ENCODE measurements at regions not wholly inside any gene's neighbourhood (a gene's known extent, or its start where the extent isn't known, plus 50 kb on each side); places are given as distances from the start of the nearest gene placed in this dataset.

DNA sequence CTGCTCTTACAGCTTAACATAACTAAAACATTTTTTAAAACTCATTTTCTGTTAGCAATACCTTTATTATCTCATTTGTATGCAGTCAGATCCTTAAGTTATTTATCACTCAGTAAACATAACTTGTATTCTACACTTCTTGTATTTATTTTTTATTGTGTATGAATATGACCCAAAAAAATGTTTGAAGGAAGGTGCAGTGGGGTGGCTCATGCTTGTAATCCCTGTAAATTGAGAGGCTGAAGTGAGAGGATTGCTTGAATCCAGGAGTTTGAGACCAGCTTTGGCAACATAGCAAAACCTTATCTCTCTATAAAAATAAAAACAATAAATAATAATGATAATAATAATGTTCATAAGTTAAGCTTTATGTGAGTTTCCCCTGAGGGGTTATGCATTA lies 1004.8 kb downstream of the SLITRK5 start:
- no TSS peak for BruUV-seq (replicated peaks)

More for the DNA sequence above, 1004.8 kb downstream of the SLITRK5 start:
- H2AK9ac ChIP-seq (replicated peaks; ENCODE audit: low read depth, low read length, poor library complexity) = no peak overlapping the region
- H3K9me3 ChIP-seq (ENCODE audit: control insufficient read depth, insufficient read depth, low read length) = peaks cover 4% of the 10 kb centered on the region
- H3K9me1 ChIP-seq (ENCODE audit: insufficient read depth, low read length) = no peaks in the 10 kb centered on the region
- H2BK15ac ChIP-seq (ENCODE audit: low read depth, low read length) = no peak overlapping the region
- H3K4me3 ChIP-seq (ENCODE audit: insufficient read depth, low read depth, low read length) = no peak overlapping the region
- no peak overlapping the region for H3K23ac ChIP-seq (ENCODE audit: low read depth, low read length)
- CTCF ChIA-PET = no interaction called here
- POLR2A ChIA-PET (ENCODE audit: unreplicated experiment) = no interaction called here
- no peak overlapping the region for H3K9ac ChIP-seq (ENCODE audit: low read depth, low read length)
- no peak overlapping the region for H4K91ac ChIP-seq (ENCODE audit: insufficient read depth, low read depth, low read length)
- no peak overlapping the region for H2BK20ac ChIP-seq (ENCODE audit: low read depth, low read length)
- dilution Hi-C loops (cut with HindIII; ENCODE audit: low sequenced_read_pairs, unreplicated experiment) = no loop called here
- H3K4ac ChIP-seq (ENCODE audit: low read depth, low read length) = no peak overlapping the region
- H3K27ac ChIP-seq (ENCODE audit: insufficient read depth, low read length) = no peak overlapping the region
- in situ Hi-C loops (cut with MboI; ENCODE audit: low sequenced_read_pairs) = no loop called here
- H4K5ac ChIP-seq (ENCODE audit: low read depth, low read length) = no peak overlapping the region
- H3K18ac ChIP-seq (ENCODE audit: low read depth, low read length) = no peak overlapping the region
- no peak overlapping the region for H3K14ac ChIP-seq (replicated peaks; ENCODE audit: low read depth, low read length)
- TF ChIP-seq ELK1 (IDR thresholded peaks at IDR 0.05; ENCODE audit: borderline replicate concordance, low read depth, low read length) (no peak), NFE2L2 (IDR thresholded peaks at IDR 0.05; ENCODE audit: low read depth, low read length) (no peak), USF2 (IDR thresholded peaks at IDR 0.05; ENCODE audit: low read depth, low read length) (no peak), POLR2A (IDR thresholded peaks at IDR 0.05; ENCODE audit: low read depth, low read length) (no peak), MAZ (IDR thresholded peaks at IDR 0.05; ENCODE audit: borderline replicate concordance, low read depth, low read length) (no peak)
- no peaks in the 10 kb centered on the region for H3K36me3 ChIP-seq (ENCODE audit: control insufficient read depth, insufficient read depth, low read length)
- no peaks in the 10 kb centered on the region for H3K27me3 ChIP-seq (ENCODE audit: control insufficient read depth, insufficient read depth, low read length)
- DNase-seq (no peak), ATAC-seq (ENCODE audit: low read depth) (no peak)
- H3K4me2 ChIP-seq (ENCODE audit: low read depth, low read length) = no peak overlapping the region
- H3K4me1 ChIP-seq (ENCODE audit: control insufficient read depth, insufficient read depth, low read length) = no peaks in the 10 kb centered on the region
- no peak overlapping the region for H2AFZ ChIP-seq (replicated peaks; ENCODE audit: low read length, poor library complexity)
- H4K20me1 ChIP-seq (ENCODE audit: insufficient read depth, low read length) = no peaks in the 10 kb centered on the region
- intact Hi-C loops (cut with micrococcal nuclease) = no loop called here
- H2AK5ac ChIP-seq (ENCODE audit: low read depth, low read length) = no peak overlapping the region
- no peak overlapping the region for H2BK120ac ChIP-seq (ENCODE audit: low read depth, low read length)
- no peak overlapping the region for H2BK5ac ChIP-seq (ENCODE audit: low read depth, low read length, poor library complexity, severe bottlenecking)
- H4K8ac ChIP-seq (ENCODE audit: low read depth in 2 of 2, low read length in 2 of 2) = no peak overlapping the region
- H3K56ac ChIP-seq (ENCODE audit: extremely low read depth, insufficient read depth, low read length) = no peak overlapping the region
- no peaks in the 10 kb centered on the region for H3K79me1 ChIP-seq (ENCODE audit: low read depth in 1 of 2, low read length in 2 of 2)

Measured in IMR-90 (cell line).